Astrocyte (in vitro differentiated cells and primary cell): ENCODE measurements at regions not wholly inside any gene's neighbourhood (a gene's known extent, or its start where the extent isn't known, plus 50 kb on each side); places are given as distances from the start of the nearest gene placed in this dataset.

Source experiments
- EZH2 ChIP-seq: IDR thresholded peaks from 2 replicates; pipeline ENCODE4 v1.6.1; 2012; ENCODE audit warnings: mild to moderate bottlenecking, low read length, inconsistent platforms; ENCODE audit not compliant: insufficient read depth
- TF ChIP-seq, protein P1 (sequence below): IDR thresholded peaks from 2 replicates; pipeline ENCODE4 v1.5.1; 2011; ENCODE audit warnings: low read depth, mild to moderate bottlenecking, inconsistent platforms, low read length, moderate library complexity; ENCODE audit not compliant: insufficient read depth

DNA sequence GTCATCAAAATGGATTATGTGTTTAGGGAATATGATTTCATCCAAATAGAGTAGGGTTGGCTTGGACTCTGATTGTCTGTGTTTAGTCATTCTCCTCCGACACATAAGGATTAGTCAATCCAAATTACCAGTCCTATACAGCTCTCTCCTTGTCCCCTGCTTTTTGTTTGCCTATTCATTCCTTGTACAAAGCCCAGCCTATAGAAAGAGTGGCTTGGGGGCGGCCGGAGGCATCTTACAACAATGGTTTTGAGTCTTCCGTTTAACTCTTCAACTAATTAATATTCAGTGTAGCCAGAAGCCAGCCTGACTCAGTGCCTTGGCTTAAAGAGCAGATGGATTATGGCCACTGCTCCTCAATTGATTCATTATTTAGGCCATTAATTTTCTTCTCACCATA, 796.6 kb upstream of the POU3F4 start:
- TF ChIP-seq, protein P1, sequence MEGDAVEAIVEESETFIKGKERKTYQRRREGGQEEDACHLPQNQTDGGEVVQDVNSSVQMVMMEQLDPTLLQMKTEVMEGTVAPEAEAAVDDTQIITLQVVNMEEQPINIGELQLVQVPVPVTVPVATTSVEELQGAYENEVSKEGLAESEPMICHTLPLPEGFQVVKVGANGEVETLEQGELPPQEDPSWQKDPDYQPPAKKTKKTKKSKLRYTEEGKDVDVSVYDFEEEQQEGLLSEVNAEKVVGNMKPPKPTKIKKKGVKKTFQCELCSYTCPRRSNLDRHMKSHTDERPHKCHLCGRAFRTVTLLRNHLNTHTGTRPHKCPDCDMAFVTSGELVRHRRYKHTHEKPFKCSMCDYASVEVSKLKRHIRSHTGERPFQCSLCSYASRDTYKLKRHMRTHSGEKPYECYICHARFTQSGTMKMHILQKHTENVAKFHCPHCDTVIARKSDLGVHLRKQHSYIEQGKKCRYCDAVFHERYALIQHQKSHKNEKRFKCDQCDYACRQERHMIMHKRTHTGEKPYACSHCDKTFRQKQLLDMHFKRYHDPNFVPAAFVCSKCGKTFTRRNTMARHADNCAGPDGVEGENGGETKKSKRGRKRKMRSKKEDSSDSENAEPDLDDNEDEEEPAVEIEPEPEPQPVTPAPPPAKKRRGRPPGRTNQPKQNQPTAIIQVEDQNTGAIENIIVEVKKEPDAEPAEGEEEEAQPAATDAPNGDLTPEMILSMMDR, result no peak
- no peak for TF ChIP-seq EZH2
